Glutamatergic neuron (in vitro differentiated cells): ENCODE measurements at regions not wholly inside any gene's neighbourhood (a gene's known extent, or its start where the extent isn't known, plus 50 kb on each side); places are given as distances from the start of the nearest gene placed in this dataset.

Source experiments
- DNase-seq: peaks from one replicate; pipeline ENCODE4 v3.0.0; 2022
- H3K27ac Mint-ChIP-seq: one replicate; pipeline ENCODE4 v1.8.0; 2020; ENCODE audit warnings: mild to moderate bottlenecking, mixed read lengths, inconsistent platforms; ENCODE audit not compliant: unreplicated experiment
- H3K27me3 Mint-ChIP-seq: one replicate; pipeline ENCODE4 v1.8.0; 2020; ENCODE audit warnings: mild to moderate bottlenecking, moderate library complexity, mixed read lengths, inconsistent platforms; ENCODE audit not compliant: unreplicated experiment
- H3K36me3 Mint-ChIP-seq: one replicate; pipeline ENCODE4 v1.8.0; 2020; ENCODE audit warnings: mild to moderate bottlenecking, mixed read lengths, inconsistent platforms; ENCODE audit not compliant: unreplicated experiment
- H3K4me1 Mint-ChIP-seq: one replicate; pipeline ENCODE4 v1.8.0; 2020; ENCODE audit warnings: mild to moderate bottlenecking, low read depth, mixed read lengths, inconsistent platforms; ENCODE audit not compliant: unreplicated experiment
- H3K4me3 Mint-ChIP-seq: one replicate; pipeline ENCODE4 v1.8.0; 2020; ENCODE audit warnings: mild to moderate bottlenecking, mixed read lengths, inconsistent platforms; ENCODE audit not compliant: unreplicated experiment
- H3K9me3 Mint-ChIP-seq: one replicate; pipeline ENCODE4 v1.8.0; 2020; ENCODE audit warnings: mild to moderate bottlenecking, moderate library complexity, mixed read lengths, inconsistent platforms; ENCODE audit not compliant: unreplicated experiment
- TF ChIP-seq, protein P1 (sequence below): fragments of 200-600 bp; sonication (generic); IDR thresholded peaks from one replicate; pipeline ENCODE4 v1.5.0; 2021; ENCODE audit not compliant: partially characterized antibody, unreplicated experiment

DNA sequence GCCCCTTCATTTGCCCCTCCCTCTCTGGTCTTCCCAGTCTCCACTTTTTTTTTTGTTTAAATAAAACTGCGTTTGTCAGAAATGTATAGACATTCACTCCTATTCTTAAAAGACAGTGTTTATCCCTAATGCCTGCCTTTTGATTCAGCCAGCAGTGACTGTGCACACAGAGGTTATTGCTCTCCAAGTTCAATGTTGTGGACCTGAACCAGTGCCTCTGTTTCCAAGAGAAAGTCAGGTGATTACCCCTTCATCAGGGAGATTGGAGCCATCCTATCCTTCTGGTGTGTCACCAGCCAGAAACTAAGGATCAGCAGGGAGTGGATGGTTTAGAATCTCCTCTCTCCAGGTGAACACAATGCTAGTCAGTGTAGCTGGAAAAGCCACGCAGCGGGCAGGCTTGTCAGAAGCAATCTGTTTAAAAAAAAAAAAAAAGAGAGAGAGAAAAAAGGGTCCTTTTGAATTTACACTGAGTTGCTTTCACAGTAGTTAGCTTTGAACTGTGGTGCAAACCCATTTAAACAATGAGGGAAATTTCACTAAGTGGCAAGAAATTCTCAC lies 167.5 kb upstream of the DMRT1 start:
- Mint-ChIP-seq H3K4me3 (no peak overlapping the region), H3K27ac (no peak overlapping the region), H3K9me3 (peaks cover 3% of the 10 kb centered on the region), H3K27me3 (no peaks in the 10 kb centered on the region), H3K36me3 (peaks cover 8% of the 10 kb centered on the region), H3K4me1 (peaks cover 8% of the 10 kb centered on the region)
- no peak for DNase-seq
- TF ChIP-seq, protein P1, sequence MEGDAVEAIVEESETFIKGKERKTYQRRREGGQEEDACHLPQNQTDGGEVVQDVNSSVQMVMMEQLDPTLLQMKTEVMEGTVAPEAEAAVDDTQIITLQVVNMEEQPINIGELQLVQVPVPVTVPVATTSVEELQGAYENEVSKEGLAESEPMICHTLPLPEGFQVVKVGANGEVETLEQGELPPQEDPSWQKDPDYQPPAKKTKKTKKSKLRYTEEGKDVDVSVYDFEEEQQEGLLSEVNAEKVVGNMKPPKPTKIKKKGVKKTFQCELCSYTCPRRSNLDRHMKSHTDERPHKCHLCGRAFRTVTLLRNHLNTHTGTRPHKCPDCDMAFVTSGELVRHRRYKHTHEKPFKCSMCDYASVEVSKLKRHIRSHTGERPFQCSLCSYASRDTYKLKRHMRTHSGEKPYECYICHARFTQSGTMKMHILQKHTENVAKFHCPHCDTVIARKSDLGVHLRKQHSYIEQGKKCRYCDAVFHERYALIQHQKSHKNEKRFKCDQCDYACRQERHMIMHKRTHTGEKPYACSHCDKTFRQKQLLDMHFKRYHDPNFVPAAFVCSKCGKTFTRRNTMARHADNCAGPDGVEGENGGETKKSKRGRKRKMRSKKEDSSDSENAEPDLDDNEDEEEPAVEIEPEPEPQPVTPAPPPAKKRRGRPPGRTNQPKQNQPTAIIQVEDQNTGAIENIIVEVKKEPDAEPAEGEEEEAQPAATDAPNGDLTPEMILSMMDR = no peak

- DNase-seq = no peak
- peaks cover 8% of the 10 kb centered on the region for H3K4me1 Mint-ChIP-seq
- TF ChIP-seq, protein P1 = no peak
- no peaks in the 10 kb centered on the region for H3K9me3 Mint-ChIP-seq
- no peaks in the 10 kb centered on the region for H3K36me3 Mint-ChIP-seq
- H3K27ac Mint-ChIP-seq = no peak overlapping the region
- H3K4me3 Mint-ChIP-seq = no peak overlapping the region
- no peaks in the 10 kb centered on the region for H3K27me3 Mint-ChIP-seq
Observed at GRCh38 chr9:675697-676370, 165.7 kb upstream of the DMRT1 start.

DNA sequence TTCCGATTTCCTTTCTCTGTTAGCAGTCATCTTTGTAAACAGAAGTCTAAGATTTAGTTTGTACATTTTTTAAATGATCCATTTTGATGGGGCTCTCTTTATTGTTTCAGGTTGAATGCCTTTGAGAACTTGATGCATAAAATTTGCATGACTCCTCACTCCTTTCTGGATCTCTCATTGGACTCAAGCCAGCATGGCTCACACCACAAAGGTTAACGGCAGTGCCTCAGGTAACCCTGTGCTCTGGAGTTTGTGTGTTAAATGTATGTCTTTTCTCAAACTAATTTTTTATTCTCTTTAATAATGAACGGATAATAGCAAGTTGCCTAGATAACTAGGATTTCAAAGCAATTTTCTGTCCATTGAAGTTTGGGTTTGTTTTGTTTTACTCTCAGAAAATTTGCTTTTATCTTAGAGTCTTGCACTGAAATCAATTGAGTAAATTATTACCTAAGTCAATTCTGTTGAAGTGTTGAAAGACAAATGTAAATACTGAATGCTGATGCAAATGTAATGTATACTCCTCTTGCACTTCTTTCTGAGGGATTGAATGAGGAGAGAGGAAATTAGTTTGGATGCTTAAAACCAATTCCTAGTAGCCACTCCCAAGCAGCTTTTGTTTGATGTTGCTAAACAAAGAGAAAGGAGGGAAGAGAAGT lies 164.6 kb upstream of the DMRT1 start:
- Mint-ChIP-seq H3K27me3 (no peaks in the 10 kb centered on the region), H3K9me3 (no peaks in the 10 kb centered on the region), H3K27ac (no peak overlapping the region), H3K4me1 (peaks cover 8% of the 10 kb centered on the region), H3K4me3 (no peak overlapping the region), H3K36me3 (no peaks in the 10 kb centered on the region)
- TF ChIP-seq, protein P1 = no peak
- no peak for DNase-seq

DNA sequence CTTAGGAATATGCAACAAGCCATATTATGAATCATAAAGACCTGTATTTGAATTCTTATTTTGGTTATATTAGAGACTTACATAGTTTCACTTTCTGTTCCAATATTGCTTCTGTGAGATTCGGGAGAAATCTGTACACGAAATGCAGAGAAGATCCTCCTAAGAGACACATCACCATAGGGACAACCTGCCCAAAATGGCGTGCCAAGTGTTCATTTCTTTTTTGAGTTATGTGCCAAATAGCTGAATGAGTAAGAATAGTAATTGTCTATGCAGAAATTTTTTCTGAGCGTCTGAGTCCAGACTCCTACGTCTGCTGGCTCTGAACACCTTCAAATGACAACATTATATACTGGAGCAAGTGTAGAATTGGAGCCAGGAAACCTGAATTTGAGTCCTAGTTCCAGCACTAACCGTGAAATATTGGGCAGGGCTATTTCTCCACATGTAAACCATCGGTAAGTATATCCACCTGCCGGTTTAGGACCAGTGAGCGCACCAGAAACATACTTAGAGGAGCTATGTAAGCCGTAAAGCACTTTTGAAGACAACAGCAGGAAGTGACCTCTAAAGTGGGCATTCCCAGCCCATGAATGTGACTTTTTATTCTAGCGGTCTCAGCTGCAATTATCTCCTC lies 163.9 kb upstream of the DMRT1 start:
- H3K4me1 Mint-ChIP-seq = peaks cover 7% of the 10 kb centered on the region
- no peak for DNase-seq

More for the DNA sequence above, 163.9 kb upstream of the DMRT1 start:
- Mint-ChIP-seq H3K4me3 (no peak overlapping the region), H3K9me3 (no peaks in the 10 kb centered on the region), H3K27ac (no peak overlapping the region), H3K27me3 (no peaks in the 10 kb centered on the region), H3K36me3 (no peaks in the 10 kb centered on the region)
- TF ChIP-seq, protein P1 = no peak
